ENCODE measurements at regions not wholly inside any gene's neighbourhood (a gene's known extent, or its start where the extent isn't known, plus 50 kb on each side); places are given as distances from the start of the nearest gene placed in this dataset.
"Not testable (repeated sequence)": the region's sequence is repeated elsewhere in the genome, so short reads cannot be mapped to it uniquely, and the experiment has no call there.

DNA sequence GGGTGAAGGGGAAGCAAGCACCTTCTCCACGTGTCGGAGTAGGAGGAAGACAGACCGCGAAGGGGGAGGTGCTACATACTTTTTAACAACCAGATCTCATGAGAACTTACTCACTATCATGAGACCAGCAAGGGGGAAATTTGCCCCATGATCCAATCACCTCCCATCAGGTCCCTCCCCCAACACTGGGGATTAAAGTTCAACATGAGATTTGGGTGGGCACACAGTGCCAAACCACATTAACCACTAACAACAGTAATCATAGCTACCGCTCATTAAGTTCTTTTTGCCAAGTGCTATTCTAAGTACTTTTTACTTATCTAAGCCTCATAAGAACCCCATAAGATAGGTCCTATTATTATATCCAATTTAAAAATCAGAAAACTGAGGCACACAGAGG is 450.5 kb upstream of the DDI1 start:
- DNase-seq, result no peak

- DNase-seq, result no peak
Measured at GRCh38 chr11:103586756-103587155, 449.7 kb upstream of the DDI1 start.

DNA sequence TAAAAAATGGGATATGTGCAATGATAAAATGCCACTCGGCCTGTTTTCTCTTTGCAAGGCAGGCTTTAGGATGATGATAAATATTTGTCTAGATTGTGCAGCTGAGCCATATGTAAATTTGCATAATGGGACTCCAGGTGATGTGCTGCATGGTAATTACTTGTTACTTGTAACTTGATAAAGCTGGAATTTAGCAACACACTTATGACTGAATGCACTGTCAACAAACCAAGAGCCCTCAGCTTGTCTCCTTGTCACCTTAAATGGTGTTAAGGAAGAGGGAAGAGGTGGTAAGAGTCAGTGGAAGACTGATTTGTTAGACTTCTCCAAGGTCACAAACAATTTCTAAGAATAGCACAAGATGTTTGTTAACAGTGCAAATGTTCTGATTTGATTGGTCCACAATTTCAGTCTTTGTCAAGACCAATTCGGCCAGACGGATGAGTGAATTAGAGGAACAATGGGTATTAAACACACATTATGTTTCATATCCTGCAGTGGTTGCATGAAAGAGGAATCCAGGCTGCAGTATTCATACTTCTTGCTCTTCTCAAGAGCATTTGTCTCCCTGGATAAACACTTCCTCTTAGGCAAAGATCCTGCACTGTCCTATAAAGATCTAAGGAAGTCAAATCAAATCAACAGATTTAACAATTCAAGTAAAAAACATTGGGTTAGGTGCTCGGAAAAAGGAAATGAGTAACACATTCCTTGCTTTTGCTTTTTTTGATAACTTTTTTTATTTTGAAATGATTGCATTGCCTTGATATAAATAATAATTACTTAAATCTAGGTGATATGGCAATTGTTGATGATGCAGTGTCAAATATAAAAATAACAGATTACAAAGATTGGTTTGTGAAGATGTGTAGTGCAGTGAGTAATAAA is 448.3 kb upstream of the DDI1 start:
- no peak for DNase-seq

GRCh38 chr11:103591554-103591953 is 444.9 kb upstream of the DDI1 start:
- no peak for DNase-seq

- DNase-seq, result no peak
Measured at GRCh38 chr11:103594283-103594682, 442.2 kb upstream of the DDI1 start.

- DNase-seq, result no peak
Measured at GRCh38 chr11:103596315-103596714, 440.1 kb upstream of the DDI1 start.

DNA sequence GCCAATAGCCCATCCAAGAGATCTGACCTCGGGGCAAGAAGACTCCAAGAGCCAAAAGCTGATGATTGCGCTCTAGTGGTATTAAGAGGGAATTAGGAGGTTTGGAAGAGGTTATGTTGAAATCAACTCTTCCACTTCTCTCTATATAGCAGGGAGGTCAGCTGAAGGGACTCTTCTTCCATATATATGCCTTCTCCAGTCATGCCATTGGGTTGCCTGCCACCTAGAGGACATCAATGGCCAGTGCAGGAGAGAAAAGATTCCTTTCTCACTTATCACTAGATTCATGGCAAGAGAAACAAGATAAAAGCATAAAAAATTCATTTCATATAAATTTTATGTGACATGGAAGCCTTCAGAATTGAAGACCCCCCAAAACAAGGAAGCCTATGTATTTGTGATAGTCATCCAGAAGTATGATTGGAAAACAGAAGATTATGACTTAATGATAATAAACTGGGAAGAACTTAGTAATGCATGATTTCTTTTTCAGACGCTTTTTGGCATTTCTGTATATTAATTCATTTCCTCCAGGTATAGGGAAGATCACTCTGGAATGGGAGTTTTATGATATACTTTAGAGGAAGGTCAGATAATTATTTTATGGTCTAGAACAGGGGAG is 435.1 kb upstream of the DDI1 start:
- DNase-seq, result no peak

DNA sequence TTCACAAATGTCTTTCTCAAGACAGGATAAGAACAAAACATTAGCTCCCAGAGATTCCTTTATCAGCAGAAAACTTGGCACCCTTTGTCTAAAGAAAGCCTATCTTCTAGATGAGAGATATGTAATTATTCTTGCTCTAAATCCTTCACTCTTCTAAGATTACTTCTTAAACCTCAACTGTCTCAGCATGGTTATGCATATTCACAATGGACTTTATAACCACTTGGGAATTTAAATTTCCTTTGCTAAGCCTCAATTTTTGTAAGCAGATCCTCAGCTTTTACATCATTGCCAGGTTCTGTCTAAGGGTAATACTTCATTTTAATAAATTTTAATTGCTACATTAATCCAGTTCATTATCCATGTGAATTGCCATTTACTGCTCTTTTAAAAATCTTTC is 433.6 kb upstream of the DDI1 start:
- no peak for DNase-seq

- DNase-seq, result no peak
Measured at GRCh38 chr11:103604310-103604709, 432.1 kb upstream of the DDI1 start.

DNA sequence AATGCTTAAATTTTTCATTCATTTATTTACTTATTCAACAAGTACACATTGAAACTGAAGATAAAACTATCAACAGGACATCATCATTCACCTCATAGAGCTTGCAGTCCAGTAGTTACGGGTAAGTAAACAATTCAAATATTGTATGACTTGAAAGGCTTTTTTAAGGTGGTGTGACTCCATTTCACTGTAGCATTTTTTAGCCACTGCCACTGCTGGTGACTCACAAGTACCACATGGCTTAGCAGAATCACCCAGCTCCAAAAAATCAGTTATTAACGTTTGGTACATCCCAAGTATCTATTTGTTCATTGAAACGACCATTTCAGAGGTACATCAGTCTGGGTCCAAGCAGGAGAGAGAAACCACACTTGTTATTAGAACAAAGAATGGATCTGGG is 427.9 kb upstream of the DDI1 start:
- DNase-seq, result no peak

- no peak for DNase-seq
Measured at GRCh38 chr11:103609117-103610066, 427.0 kb upstream of the DDI1 start.

DNA sequence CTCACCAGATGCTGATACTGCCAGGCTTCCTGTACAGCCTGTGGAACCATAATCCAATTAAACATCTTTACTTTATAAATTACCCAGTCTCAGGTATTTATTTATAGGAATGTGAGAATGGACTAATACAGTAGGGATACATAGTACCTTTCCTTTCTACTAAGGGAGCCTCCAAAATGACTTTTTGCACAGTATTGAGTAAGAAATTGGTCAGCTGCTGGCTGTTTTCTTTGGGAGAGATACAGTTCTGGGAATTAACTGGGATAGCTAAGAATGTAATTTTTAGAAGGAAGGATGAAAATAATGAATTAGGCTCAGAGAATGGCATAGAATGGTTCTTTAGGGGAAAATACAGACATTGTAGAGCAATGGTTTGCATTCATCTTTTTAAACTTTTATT is 426.0 kb upstream of the DDI1 start:
- no peak for DNase-seq

DNA sequence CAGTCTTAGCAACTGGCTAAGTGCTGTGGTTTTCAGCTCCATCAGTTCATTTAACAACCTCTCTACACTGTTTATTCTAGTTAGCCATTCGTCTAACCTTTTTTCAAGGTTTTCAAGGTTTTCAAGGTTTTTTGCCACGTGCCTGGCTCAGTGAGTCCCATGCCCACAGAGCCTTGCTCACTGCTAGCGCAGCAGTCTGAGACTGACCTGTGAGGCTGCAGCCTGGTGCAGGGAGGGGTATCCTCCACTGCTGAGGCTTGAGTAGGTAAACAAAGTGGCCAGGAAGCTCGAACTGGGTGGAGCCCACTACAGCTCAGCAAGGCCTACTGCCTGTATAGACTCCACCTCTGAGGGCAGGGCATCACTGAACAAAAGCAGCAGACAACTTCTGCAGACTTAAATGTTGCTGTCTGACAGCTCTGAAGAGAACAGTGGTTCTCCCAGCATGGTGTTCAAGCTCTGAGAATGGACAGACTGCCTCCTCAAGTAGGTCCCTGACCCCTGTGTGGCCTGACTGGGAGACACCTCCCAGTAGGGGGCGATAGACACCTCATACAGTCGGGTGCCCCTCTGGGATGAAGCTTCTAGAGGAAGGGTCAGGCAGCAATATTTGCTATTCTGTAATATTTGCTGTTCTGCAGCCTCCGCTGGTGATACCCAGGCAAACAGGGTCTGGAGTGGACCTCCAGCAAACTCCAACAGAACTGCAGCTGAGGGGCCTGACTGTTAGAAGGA is 424.7 kb upstream of the DDI1 start:
- DNase-seq, result not testable (repeated sequence)

- DNase-seq, result not testable (repeated sequence)
Measured at GRCh38 chr11:103612451-103612850, 424.0 kb upstream of the DDI1 start.

DNA sequence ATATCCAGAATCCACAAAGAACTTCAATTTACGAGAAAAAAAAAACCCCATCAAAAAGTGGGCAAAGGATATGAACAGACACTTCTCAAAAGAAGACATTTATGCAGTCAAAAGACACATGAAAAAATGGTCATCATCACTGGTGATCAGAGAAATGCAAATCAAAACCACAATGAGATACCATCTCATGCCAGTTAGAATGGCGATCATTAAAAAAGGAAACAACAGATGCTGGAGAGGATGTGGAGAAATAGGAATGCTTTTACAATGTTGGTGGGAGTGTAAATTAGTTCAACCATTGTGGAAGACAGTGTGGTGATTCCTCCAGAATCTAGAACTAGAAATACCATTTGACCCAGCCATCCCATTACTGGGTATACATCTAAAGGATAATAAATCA is 419.9 kb upstream of the DDI1 start:
- DNase-seq, result not testable (repeated sequence)

DNA sequence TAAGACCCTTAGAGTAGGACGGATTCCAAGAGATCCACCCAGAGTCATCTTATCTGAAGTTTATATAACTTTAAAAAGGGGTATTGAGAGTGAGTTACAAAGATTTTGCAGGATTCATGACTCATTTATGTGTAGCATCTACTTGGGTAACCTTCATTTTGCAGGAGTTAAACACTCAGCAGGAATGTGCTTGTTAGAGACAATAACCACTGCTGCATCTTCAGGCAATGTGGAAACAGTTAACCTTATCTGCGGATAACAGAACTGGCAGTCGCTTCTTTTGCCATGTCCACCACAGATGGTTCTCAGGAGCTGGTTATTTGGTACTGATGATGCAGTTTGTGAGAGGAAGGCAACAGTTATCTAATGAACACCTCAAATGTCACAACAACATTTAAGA is 417.9 kb upstream of the DDI1 start:
- DNase-seq, result no peak

DNA sequence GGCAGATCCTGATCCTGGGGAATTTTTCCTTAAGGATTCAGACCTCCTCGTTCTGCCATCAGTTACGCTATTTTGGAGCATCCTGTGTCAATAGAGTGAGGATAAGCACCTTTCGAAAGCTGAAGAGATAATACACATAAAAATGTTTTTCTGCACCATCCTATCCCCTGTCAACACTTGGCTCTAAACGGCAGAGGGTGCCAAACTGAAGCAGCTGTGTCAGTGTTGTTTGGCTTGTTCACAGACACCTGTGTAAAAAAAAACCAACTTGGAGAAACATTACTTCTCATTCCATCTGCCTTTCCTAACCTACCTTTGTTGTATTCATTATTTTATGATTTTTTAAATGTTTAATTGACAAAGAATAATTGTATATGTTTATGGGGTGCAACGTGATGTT is 417.0 kb upstream of the DDI1 start:
- no peak for DNase-seq

GRCh38 chr11:103619938-103620337 is 416.5 kb upstream of the DDI1 start:
- no peak for DNase-seq

DNA sequence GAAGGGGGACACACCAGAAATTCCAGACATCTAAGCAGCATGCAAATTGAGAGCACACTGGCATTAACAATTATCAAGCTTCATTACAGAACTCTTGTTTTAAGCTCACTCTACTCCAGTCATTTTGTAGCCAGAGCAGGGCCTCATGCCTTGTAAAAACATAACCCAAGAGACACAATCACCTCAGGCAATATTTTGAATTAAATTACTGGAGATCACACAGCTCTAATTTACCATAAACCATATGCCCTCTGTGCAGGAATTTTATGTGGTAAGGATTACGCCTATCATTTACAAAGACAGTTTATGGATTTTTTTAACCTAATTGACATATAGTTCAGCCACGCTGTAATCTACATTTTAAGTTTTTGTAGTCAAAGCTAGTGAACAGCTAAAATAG is 414.1 kb upstream of the DDI1 start:
- DNase-seq, result no peak

GRCh38 chr11:103623933-103624332 is 412.5 kb upstream of the DDI1 start:
- no peak for DNase-seq

GRCh38 chr11:103624708-103625623 is 411.5 kb upstream of the DDI1 start:
- no peak for DNase-seq

GRCh38 chr11:103625624-103625965 is 410.8 kb upstream of the DDI1 start:
- DNase-seq, result no peak
